A673 (cell line): ENCODE measurements at regions not wholly inside any gene's neighbourhood (a gene's known extent, or its start where the extent isn't known, plus 50 kb on each side); places are given as distances from the start of the nearest gene placed in this dataset.

Experiments
- CTCF ChIP-seq: fragments of 300-800, 200-600 bp; sonication (generic); conservative IDR thresholded peaks from 2 replicates; pipeline ENCODE4 v1.5.1; 2017; ENCODE audit warnings: low read depth, mild to moderate bottlenecking, antibody characterized with exemption, low read length, moderate library complexity, mixed read lengths
- EZH2 ChIP-seq: fragments of 200-600 bp; sonication (generic); IDR thresholded peaks from 2 replicates; pipeline ENCODE4 v1.6.1; 2017; ENCODE audit warnings: borderline replicate concordance, low read depth, mild to moderate bottlenecking, mixed read lengths, antibody characterized with exemption, low read length; ENCODE audit not compliant: poor library complexity, severe bottlenecking

GRCh38 chr11:134901955-134902918 lies 490.2 kb upstream of the B3GAT1 start:
- TF ChIP-seq CTCF: no peak
- TF ChIP-seq EZH2: no peak
